ENCODE measurements at regions not wholly inside any gene's neighbourhood (a gene's known extent, or its start where the extent isn't known, plus 50 kb on each side); places are given as distances from the start of the nearest gene placed in this dataset.

DNA sequence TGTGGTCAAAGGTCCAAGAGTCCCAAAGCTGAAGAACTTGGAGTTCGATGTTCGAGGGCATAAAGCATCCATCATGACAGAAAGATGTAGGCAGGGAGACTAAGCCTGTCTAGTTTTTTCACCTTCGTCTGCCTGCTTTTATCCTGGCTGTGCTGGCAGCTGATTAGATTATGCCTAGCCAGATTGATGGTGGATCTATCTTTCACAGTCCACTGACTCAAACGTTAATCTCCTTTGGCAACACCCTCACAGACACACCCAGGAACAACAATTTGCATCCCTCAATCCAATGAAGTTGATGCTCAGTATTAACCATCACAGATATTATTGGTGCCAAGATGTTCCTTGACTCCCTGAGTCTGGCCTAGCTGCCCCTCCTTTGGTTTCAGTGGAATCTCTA is 530.8 kb upstream of the CLINT1 start:
- Histone ChIP-seq H3K4me2 (ENCODE audit: low read length) (no peak overlapping the region), H3F3A (ENCODE audit: insufficient read depth, low read length) (no peaks in the 10 kb centered on the region), H3K4me1 (ENCODE audit: insufficient read depth, low read length, severe bottlenecking) (no peaks in the 10 kb centered on the region), H3K9ac (ENCODE audit: low read length) (no peak overlapping the region), H3K36me3 (ENCODE audit: insufficient read depth, low read length) (no peaks in the 10 kb centered on the region), H3K79me2 (ENCODE audit: insufficient read depth, low read length) (no peaks in the 10 kb centered on the region), H3K27me3 (ENCODE audit: insufficient read depth, low read length) (no peaks in the 10 kb centered on the region), H4K20me1 (ENCODE audit: insufficient read depth, low read length) (no peaks in the 10 kb centered on the region), H3K9me3 (ENCODE audit: low read length) (peaks cover 7% of the 10 kb centered on the region), H3K4me3 (ENCODE audit: low read depth, low read length, poor library complexity, severe bottlenecking) (no peak overlapping the region), H3K9me2 (ENCODE audit: low read depth, low read length) (no peaks in the 10 kb centered on the region), H2AFZ (ENCODE audit: low read length) (no peak overlapping the region), H3K27ac (ENCODE audit: low read depth, low read length, poor library complexity, severe bottlenecking) (no peak overlapping the region)
- TF ChIP-seq, protein P1, sequence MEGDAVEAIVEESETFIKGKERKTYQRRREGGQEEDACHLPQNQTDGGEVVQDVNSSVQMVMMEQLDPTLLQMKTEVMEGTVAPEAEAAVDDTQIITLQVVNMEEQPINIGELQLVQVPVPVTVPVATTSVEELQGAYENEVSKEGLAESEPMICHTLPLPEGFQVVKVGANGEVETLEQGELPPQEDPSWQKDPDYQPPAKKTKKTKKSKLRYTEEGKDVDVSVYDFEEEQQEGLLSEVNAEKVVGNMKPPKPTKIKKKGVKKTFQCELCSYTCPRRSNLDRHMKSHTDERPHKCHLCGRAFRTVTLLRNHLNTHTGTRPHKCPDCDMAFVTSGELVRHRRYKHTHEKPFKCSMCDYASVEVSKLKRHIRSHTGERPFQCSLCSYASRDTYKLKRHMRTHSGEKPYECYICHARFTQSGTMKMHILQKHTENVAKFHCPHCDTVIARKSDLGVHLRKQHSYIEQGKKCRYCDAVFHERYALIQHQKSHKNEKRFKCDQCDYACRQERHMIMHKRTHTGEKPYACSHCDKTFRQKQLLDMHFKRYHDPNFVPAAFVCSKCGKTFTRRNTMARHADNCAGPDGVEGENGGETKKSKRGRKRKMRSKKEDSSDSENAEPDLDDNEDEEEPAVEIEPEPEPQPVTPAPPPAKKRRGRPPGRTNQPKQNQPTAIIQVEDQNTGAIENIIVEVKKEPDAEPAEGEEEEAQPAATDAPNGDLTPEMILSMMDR (IDR thresholded peaks at IDR 0.05; ENCODE audit: low read length) = no peak
- no peak for TF ChIP-seq EZH2 (IDR thresholded peaks at IDR 0.05; ENCODE audit: borderline replicate concordance, low read length)

DNA sequence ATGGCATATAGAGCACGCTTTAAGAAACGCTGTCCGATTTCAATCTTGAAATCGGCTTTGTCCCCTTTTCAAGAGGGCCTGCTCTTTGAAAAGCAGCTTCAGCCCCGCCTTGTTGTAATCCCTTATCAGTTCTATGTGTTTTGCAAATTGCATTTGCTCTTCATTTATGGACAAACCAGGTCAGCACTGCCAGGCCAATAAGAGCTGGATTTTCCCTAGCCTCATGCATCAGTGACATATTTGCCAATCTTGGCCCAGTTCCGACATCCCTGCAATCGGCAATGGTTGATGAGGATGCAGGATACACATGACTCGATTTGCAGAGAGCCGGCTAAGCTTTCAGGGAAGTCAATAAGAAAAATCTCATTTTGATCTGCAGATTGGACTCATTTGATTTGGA is 529.1 kb upstream of the CLINT1 start:
- Histone ChIP-seq H3K9me3 (ENCODE audit: low read length) (peaks cover 11% of the 10 kb centered on the region), H3K9ac (ENCODE audit: low read length) (no peak overlapping the region), H4K20me1 (ENCODE audit: insufficient read depth, low read length) (no peaks in the 10 kb centered on the region), H3K27me3 (ENCODE audit: insufficient read depth, low read length) (no peaks in the 10 kb centered on the region), H3K79me2 (ENCODE audit: insufficient read depth, low read length) (no peaks in the 10 kb centered on the region), H3K9me2 (ENCODE audit: low read depth, low read length) (no peaks in the 10 kb centered on the region), H3K4me1 (ENCODE audit: insufficient read depth, low read length, severe bottlenecking) (no peaks in the 10 kb centered on the region), H3K36me3 (ENCODE audit: insufficient read depth, low read length) (no peaks in the 10 kb centered on the region), H3K4me2 (ENCODE audit: low read length) (no peak overlapping the region), H3K27ac (ENCODE audit: low read depth, low read length, poor library complexity, severe bottlenecking) (no peak overlapping the region), H3F3A (ENCODE audit: insufficient read depth, low read length) (no peaks in the 10 kb centered on the region), H2AFZ (ENCODE audit: low read length) (no peak overlapping the region), H3K4me3 (ENCODE audit: low read depth, low read length, poor library complexity, severe bottlenecking) (no peak overlapping the region)
- TF ChIP-seq EZH2 (IDR thresholded peaks at IDR 0.05; ENCODE audit: borderline replicate concordance, low read length) = no peak
- TF ChIP-seq, protein P1 (IDR thresholded peaks at IDR 0.05; ENCODE audit: low read length) = no peak

DNA sequence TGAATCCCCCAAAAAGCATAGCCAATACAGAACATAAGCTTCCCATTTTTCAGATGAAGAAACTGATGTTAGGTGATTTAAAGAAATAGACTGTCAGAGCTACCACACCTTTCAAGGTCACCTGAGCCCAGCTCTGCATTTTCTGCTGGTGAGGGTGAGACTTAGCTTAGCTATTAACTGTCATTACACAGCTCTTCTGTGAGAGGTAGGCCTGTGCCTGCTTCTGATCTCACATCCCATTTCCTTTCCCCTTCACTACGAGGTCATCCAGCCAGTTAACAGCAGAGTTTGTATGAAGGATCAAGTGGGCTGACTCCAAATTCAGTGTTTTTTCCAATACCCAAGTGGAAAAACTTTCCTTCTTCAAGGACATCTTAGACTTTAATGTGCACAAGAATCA is 528.6 kb upstream of the CLINT1 start:
- H3K9ac ChIP-seq (ENCODE audit: low read length) = no peak overlapping the region
- TF ChIP-seq, protein P1 (IDR thresholded peaks at IDR 0.05; ENCODE audit: low read length) = no peak
- no peak for TF ChIP-seq EZH2 (IDR thresholded peaks at IDR 0.05; ENCODE audit: borderline replicate concordance, low read length)
- H3K27ac ChIP-seq (ENCODE audit: low read depth, low read length, poor library complexity, severe bottlenecking) = no peak overlapping the region
- no peaks in the 10 kb centered on the region for H4K20me1 ChIP-seq (ENCODE audit: insufficient read depth, low read length)
- H3K4me1 ChIP-seq (ENCODE audit: insufficient read depth, low read length, severe bottlenecking) = no peaks in the 10 kb centered on the region
- H3K9me2 ChIP-seq (ENCODE audit: low read depth, low read length) = no peaks in the 10 kb centered on the region
- no peaks in the 10 kb centered on the region for H3F3A ChIP-seq (ENCODE audit: insufficient read depth, low read length)
- no peak overlapping the region for H3K4me3 ChIP-seq (ENCODE audit: low read depth, low read length, poor library complexity, severe bottlenecking)
- H3K36me3 ChIP-seq (ENCODE audit: insufficient read depth, low read length) = no peaks in the 10 kb centered on the region
- H3K9me3 ChIP-seq (ENCODE audit: low read length) = peaks cover 11% of the 10 kb centered on the region
- H3K79me2 ChIP-seq (ENCODE audit: insufficient read depth, low read length) = no peaks in the 10 kb centered on the region
- no peaks in the 10 kb centered on the region for H3K27me3 ChIP-seq (ENCODE audit: insufficient read depth, low read length)
- H2AFZ ChIP-seq (ENCODE audit: low read length) = no peak overlapping the region
- H3K4me2 ChIP-seq (ENCODE audit: low read length) = no peak overlapping the region
